D721Med (cell line): ENCODE measurements at regions not wholly inside any gene's neighbourhood (a gene's known extent, or its start where the extent isn't known, plus 50 kb on each side); places are given as distances from the start of the nearest gene placed in this dataset.

ENCODE experiments used
- DNase-seq: peaks from one replicate; pipeline ENCODE4 v3.0.0; 2011; ENCODE audit warnings: low spot score; ENCODE audit not compliant: insufficient read length
- FAIRE-seq: peaks from 2 replicates; lab custom pipeline; 2011; peaks lifted over from hg19 to GRCh38; lab: Jason Lieb, UNC
- TF ChIP-seq, protein P1 (sequence below): IDR thresholded peaks from 2 replicates; pipeline ENCODE4 v1.5.1; 2012; ENCODE audit warnings: mild to moderate bottlenecking, control low read depth; ENCODE audit not compliant: insufficient read depth; ENCODE audit errors: missing control alignments

DNA sequence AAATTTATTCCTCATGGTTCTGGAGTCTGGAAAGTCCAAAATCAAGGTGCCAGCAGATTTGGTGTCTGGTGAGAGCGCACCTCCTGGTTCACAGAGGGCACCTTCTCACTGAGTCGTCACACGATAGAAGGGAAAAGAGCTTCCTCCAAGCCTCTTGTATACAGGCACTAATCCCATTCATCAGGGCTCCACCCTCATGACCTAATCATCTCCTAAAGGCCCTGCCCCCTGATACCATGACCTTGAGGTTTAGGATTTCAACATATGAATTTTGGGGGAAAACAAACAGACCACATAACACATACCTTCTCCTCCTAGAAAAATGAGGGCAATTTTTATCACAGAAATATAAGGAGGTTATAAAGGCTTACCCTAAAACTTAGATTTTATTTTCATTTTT, 88.0 kb upstream of the NFIA start:
- no peak for DNase-seq

DNA sequence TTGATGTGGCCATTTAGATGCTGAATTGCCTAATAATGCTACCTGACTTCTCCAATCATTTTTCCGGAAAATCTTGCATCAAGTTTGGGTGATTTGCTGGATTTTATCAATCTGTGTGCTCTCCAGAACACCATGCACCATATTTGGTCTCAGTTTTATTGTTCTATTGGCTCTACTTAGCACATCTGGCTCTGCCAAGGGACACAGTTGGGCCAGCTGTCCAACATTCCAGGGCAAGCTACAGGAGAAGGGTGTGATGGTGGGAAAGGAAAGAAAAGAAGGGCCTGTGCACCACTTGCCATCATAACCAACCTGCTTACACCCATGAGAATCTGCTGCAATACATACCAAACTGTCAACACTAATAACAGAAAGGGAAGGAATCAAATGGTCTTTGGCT, 90.2 kb upstream of the NFIA start:
- no peak for DNase-seq
- TF ChIP-seq, protein P1, sequence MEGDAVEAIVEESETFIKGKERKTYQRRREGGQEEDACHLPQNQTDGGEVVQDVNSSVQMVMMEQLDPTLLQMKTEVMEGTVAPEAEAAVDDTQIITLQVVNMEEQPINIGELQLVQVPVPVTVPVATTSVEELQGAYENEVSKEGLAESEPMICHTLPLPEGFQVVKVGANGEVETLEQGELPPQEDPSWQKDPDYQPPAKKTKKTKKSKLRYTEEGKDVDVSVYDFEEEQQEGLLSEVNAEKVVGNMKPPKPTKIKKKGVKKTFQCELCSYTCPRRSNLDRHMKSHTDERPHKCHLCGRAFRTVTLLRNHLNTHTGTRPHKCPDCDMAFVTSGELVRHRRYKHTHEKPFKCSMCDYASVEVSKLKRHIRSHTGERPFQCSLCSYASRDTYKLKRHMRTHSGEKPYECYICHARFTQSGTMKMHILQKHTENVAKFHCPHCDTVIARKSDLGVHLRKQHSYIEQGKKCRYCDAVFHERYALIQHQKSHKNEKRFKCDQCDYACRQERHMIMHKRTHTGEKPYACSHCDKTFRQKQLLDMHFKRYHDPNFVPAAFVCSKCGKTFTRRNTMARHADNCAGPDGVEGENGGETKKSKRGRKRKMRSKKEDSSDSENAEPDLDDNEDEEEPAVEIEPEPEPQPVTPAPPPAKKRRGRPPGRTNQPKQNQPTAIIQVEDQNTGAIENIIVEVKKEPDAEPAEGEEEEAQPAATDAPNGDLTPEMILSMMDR, result no peak
- no peak for FAIRE-seq

More for the DNA sequence above, 88.0 kb upstream of the NFIA start:
- FAIRE-seq, result no peak
- TF ChIP-seq, protein P1, result no peak

DNA sequence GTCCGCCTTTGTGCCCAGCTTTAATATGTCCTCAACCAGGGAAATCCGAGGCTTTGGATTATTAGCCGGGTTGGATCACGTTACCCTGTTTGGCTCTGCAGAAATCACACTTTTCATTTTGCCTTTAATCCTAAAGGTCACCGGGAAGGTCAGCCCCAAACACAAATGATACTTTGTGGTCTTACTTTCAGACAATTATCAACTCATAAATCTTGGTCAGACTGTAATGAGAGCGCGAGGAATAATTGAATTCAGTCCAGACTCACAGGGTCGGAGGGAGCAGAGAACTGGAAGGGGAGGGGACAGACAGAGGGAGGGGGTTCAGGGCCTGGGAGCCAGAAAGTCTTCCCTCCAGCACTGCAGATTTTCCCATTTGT, 91.7 kb upstream of the NFIA start:
- FAIRE-seq, result peak; percentile 38
- no peak for DNase-seq
- TF ChIP-seq, protein P1, result no peak

DNA sequence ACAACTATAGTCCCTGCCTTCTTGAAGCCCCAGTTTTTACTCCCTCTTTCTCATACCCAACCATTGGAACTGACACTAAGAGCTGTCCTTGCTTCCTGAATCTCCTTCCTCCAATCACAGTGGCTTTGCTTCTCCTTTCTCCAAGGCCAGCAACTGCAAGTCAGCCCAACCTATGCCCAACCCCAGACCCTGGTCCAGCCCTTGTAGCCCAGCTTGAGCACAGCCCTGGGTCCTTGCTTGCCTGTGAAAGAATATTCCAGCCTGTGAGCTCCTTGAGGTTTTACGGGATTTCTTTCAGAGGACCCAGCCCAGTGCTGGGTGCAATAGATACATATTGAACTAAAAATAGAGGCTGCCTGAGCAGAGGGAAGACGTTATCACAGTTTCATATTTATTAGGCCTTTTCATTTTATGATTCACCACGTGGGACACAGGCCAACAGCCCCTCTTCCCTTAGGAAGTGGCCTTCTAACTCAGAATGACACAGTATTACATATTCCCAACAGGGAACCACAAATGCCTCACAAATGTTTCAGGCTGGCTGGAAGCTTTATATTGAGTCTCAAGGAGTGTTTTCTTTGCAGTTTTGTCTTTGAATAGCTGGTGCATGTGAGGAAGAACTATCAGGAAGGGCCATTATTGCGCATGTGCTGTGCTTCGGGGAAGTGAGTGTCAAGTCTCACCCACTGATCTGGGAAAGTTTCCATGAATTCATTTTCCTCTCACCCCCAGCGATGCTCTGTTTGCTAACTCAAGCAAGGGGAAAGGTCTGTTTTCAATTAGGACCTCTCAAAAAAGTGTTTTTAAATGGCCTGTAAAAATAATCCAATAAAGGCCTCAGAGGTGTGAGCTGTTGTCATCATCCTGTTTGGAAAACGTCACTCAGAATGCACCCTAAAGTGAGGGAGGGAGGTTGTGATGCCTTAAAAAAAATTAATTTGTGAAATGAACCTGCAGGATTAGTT, 92.3 kb upstream of the NFIA start:
- DNase-seq (no peak), FAIRE-seq (no peak)
- TF ChIP-seq, protein P1, result no peak

DNA sequence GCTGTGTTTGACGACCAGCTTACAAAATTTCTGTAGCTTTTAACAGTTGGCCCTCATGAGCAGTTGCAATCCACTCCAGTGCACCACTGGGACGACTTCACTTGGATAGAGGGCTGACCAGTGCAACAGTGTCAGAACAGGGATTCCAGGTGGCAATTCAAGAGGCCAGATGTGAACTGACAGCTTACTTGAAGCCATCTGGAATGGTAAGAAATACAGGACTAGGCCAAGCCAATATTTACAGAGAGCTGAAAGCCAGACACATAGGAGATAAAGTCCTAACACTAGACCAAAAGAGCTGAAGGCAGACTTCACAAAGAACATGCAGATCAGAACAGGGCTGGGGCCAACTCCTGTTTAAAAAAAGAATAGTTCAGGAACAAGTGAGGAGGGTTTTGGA, 93.5 kb upstream of the NFIA start:
- FAIRE-seq (no peak), DNase-seq (no peak)
- TF ChIP-seq, protein P1, result no peak

DNA sequence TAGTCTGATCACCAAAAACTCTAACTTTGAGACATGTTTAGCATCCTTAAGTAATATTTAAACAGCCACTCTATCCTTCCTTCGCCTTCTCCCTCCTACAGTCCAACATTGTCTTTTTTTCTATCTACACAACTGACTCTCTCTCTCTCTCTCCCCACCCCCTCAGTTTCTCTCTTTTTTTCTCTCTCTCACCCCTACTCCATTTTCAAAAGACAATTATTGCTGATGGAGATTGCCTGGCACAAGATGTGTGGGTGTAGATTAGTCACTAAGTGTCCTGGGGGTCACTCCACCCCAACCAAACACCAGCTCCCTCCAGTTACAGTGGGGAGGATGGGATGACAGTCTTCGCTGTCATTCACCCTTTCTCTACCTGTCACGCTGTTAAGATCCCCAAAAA, 94.5 kb upstream of the NFIA start:
- DNase-seq (no peak), FAIRE-seq (no peak)
- TF ChIP-seq, protein P1, result no peak
